Smooth muscle cell (in vitro differentiated cells): ENCODE measurements at regions not wholly inside any gene's neighbourhood (a gene's known extent, or its start where the extent isn't known, plus 50 kb on each side); places are given as distances from the start of the nearest gene placed in this dataset.

Source experiments
- DNase-seq: peaks from one replicate; lab custom pipeline; 2025; ENCODE audit not compliant: unreplicated experiment; lab: John Stamatoyannopoulos, UW
- H2AFZ ChIP-seq: fragments of 200-600 bp; sonication (generic); 2 replicates; pipeline ENCODE4 v1.6.0; 2016; ENCODE audit warnings: antibody characterized with exemption, low read depth, mild to moderate bottlenecking
- H3F3A ChIP-seq: fragments of 200-600 bp; sonication (generic); 2 replicates; pipeline ENCODE4 v1.6.0; 2017; ENCODE audit warnings: antibody characterized with exemption, low read depth
- H3K27ac ChIP-seq: fragments of 200-600 bp; sonication (generic); 2 replicates; pipeline ENCODE4 v1.5.1; 2016; ENCODE audit warnings: low read depth, mild to moderate bottlenecking
- H3K27me3 ChIP-seq: fragments of 200-600 bp; sonication (generic); 2 replicates; pipeline ENCODE4 v1.6.1; 2016; ENCODE audit warnings: low read depth, mild to moderate bottlenecking
- H3K36me3 ChIP-seq: fragments of 200-600 bp; sonication (generic); 2 replicates; pipeline ENCODE4 v1.5.1; 2016; ENCODE audit warnings: low read depth
- H3K4me1 ChIP-seq: fragments of 200-600 bp; sonication (generic); 2 replicates; pipeline ENCODE4 v1.5.1; 2016; ENCODE audit warnings: low read depth
- H3K4me2 ChIP-seq: fragments of 200-600 bp; sonication (generic); 2 replicates; pipeline ENCODE4 v1.6.0; 2016; ENCODE audit warnings: mild to moderate bottlenecking
- H3K4me3 ChIP-seq: fragments of 200-600 bp; sonication (generic); 2 replicates; pipeline ENCODE4 v1.5.1; 2016; ENCODE audit warnings: mild to moderate bottlenecking
- H3K79me2 ChIP-seq: fragments of 200-600 bp; sonication (generic); 2 replicates; pipeline ENCODE4 v1.6.0; 2016; ENCODE audit warnings: low read depth, mild to moderate bottlenecking
- H3K9ac ChIP-seq: fragments of 200-600 bp; sonication (generic); 2 replicates; pipeline ENCODE4 v1.6.0; 2016; ENCODE audit warnings: low read depth
- H3K9me3 ChIP-seq: fragments of 200-600 bp; sonication (generic); replicated peaks from 2 replicates; pipeline ENCODE4 v1.5.1; 2016; ENCODE audit warnings: low read depth
- H4K20me1 ChIP-seq: fragments of 200-600 bp; sonication (generic); 2 replicates; pipeline ENCODE4 v1.6.0; 2016; ENCODE audit warnings: low read depth
- CTCF ChIP-seq: fragments of 200-600 bp; sonication (generic); IDR thresholded peaks from 2 replicates; pipeline ENCODE4 v1.5.1; 2017; ENCODE audit warnings: borderline replicate concordance, mild to moderate bottlenecking, antibody characterized with exemption; ENCODE audit not compliant: insufficient read depth, poor library complexity, severe bottlenecking
- WGBS: methylation state at CpG from one replicate; pipeline ENCODE4 v1.1.7; 2016; ENCODE audit warnings: low lambda C conversion rate; 5-methylcytosine and 5-hydroxymethylcytosine counted together

- H3K9me3 ChIP-seq, result no peaks in the 10 kb centered on the region
- peak overlapping the region; percentile 15 for H3K4me3 ChIP-seq
- peak overlapping the region; percentile 21 for H3K9ac ChIP-seq
- TF ChIP-seq CTCF, result no peak
- 44% methylated on average over 4 of the region's 4 CpGs for WGBS
- no peaks in the 10 kb centered on the region for H3K27me3 ChIP-seq
- no peaks in the 10 kb centered on the region for H3F3A ChIP-seq
- H4K20me1 ChIP-seq, result no peaks in the 10 kb centered on the region
- H3K4me2 ChIP-seq, result peak overlapping the region; percentile 60
- no peaks in the 10 kb centered on the region for H3K79me2 ChIP-seq
- H3K27ac ChIP-seq, result peak overlapping the region; percentile 60
- H3K4me1 ChIP-seq, result peaks cover 4% of the 10 kb centered on the region
- peak overlapping the region; percentile 89 for H2AFZ ChIP-seq
- no peaks in the 10 kb centered on the region for H3K36me3 ChIP-seq
- peak; percentile 4 for DNase-seq
Observed at GRCh38 chr7:27364344-27364758, 121.7 kb downstream of the EVX1 start.

- Histone ChIP-seq H3K79me2 (no peaks in the 10 kb centered on the region), H4K20me1 (no peaks in the 10 kb centered on the region), H3F3A (no peaks in the 10 kb centered on the region), H3K9ac (no peak overlapping the region), H3K9me3 (no peaks in the 10 kb centered on the region), H3K4me2 (no peak overlapping the region), H3K4me1 (peaks cover 4% of the 10 kb centered on the region), H3K27ac (no peak overlapping the region), H2AFZ (no peak overlapping the region), H3K27me3 (no peaks in the 10 kb centered on the region), H3K4me3 (no peak overlapping the region), H3K36me3 (no peaks in the 10 kb centered on the region)
- no peak for DNase-seq
- 93% methylated on average over 3 of the region's 4 CpGs for WGBS
- no peak for TF ChIP-seq CTCF
Observed at GRCh38 chr7:27367179-27367932, 124.8 kb downstream of the EVX1 start.

GRCh38 chr7:27367933-27368549 lies 125.4 kb downstream of the EVX1 start:
- peak overlapping the region; percentile 63 for H2AFZ ChIP-seq
- WGBS, result 82% methylated on average over 4 of the region's 4 CpGs

More at GRCh38 chr7:27367933-27368549, 125.4 kb downstream of the EVX1 start:
- no peak for DNase-seq
- Histone ChIP-seq H3K36me3 (no peaks in the 10 kb centered on the region), H3K79me2 (no peaks in the 10 kb centered on the region), H3K4me1 (peaks cover 4% of the 10 kb centered on the region), H4K20me1 (no peaks in the 10 kb centered on the region), H3K9me3 (no peaks in the 10 kb centered on the region), H3K9ac (no peak overlapping the region), H3K4me3 (no peak overlapping the region), H3K27ac (no peak overlapping the region), H3F3A (no peaks in the 10 kb centered on the region), H3K27me3 (no peaks in the 10 kb centered on the region), H3K4me2 (no peak overlapping the region)
- TF ChIP-seq CTCF, result no peak
